GM19468 (cell line): ENCODE measurements at regions not wholly inside any gene's neighbourhood (a gene's known extent, or its start where the extent isn't known, plus 50 kb on each side); places are given as distances from the start of the nearest gene placed in this dataset.
"Not testable (repeated sequence)": the region's sequence is repeated elsewhere in the genome, so short reads cannot be mapped to it uniquely, and the experiment has no call there.

ENCODE experiments used
- ATAC-seq: cut with Tn5 transposase; IDR thresholded peaks from one replicate; pipeline ENCODE4 v1.9.1; 2021; ENCODE audit warnings: mild to moderate bottlenecking, moderate library complexity, moderate number of reproducible peaks; ENCODE audit not compliant: unreplicated experiment; ENCODE audit errors: extremely low read depth

- ATAC-seq = no peak
Measured at GRCh38 chr5:91478096-91478495, 95.0 kb upstream of the ARRDC3 start.

GRCh38 chr5:91477408-91477807 is 94.3 kb upstream of the ARRDC3 start:
- no peak for ATAC-seq

- no peak for ATAC-seq
Measured at GRCh38 chr5:91474201-91474600, 91.1 kb upstream of the ARRDC3 start.

- ATAC-seq = no peak
Measured at GRCh38 chr5:91472631-91473030, 89.5 kb upstream of the ARRDC3 start.

GRCh38 chr5:91469517-91470165 is 86.5 kb upstream of the ARRDC3 start:
- ATAC-seq = no peak

- ATAC-seq = no peak
Measured at GRCh38 chr5:91468651-91469422, 85.7 kb upstream of the ARRDC3 start.

- ATAC-seq = no peak
Measured at GRCh38 chr5:91464886-91465646, 81.9 kb upstream of the ARRDC3 start.

GRCh38 chr5:91457681-91458058 is 74.6 kb upstream of the ARRDC3 start:
- no peak for ATAC-seq

GRCh38 chr5:91456928-91457680 is 74.0 kb upstream of the ARRDC3 start:
- ATAC-seq = no peak

- ATAC-seq = no peak
Measured at GRCh38 chr5:91449083-91449482, 66.0 kb upstream of the ARRDC3 start.

- not testable (repeated sequence) for ATAC-seq
Measured at GRCh38 chr5:91448079-91448478, 65.0 kb upstream of the ARRDC3 start.

GRCh38 chr5:91446880-91447279 is 63.8 kb upstream of the ARRDC3 start:
- ATAC-seq = not testable (repeated sequence)

- ATAC-seq = no peak
Measured at GRCh38 chr5:91443761-91444467, 60.8 kb upstream of the ARRDC3 start.

- ATAC-seq = no peak
Measured at GRCh38 chr5:91443023-91443422, 59.9 kb upstream of the ARRDC3 start.

GRCh38 chr5:91441082-91441481 is 58.0 kb upstream of the ARRDC3 start:
- ATAC-seq = no peak

GRCh38 chr5:91438871-91439270 is 55.8 kb upstream of the ARRDC3 start:
- no peak for ATAC-seq

- no peak for ATAC-seq
Measured at GRCh38 chr5:91436241-91436640, 53.1 kb upstream of the ARRDC3 start.

- no peak for ATAC-seq
Measured at GRCh38 chr5:91434348-91434747, 51.2 kb upstream of the ARRDC3 start.

- ATAC-seq = no peak
Measured at GRCh38 chr5:91433861-91434260, 50.7 kb upstream of the ARRDC3 start.
